ENCODE measurements at regions not wholly inside any gene's neighbourhood (a gene's known extent, or its start where the extent isn't known, plus 50 kb on each side); places are given as distances from the start of the nearest gene placed in this dataset.

DNA sequence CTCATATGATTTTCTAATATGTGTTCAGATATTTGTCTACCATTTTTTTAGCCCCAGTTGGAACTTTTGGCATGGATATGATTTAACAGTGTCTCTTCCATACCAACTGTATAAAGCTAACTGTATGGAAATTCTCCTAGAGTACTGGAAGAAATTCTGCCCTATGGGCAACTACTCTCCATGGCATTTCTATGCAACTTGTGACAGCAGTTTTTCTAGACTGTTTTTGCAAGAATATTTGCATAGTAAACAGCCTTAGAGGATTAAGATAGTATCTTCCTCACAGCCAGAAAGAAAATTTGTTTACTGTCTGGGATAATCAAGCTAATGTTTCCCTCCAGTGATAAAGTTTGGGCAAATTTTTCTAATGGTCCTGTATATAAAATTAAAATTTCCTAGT lies 119.9 kb upstream of the PCDH17 start:
- TF ChIP-seq, protein P1, sequence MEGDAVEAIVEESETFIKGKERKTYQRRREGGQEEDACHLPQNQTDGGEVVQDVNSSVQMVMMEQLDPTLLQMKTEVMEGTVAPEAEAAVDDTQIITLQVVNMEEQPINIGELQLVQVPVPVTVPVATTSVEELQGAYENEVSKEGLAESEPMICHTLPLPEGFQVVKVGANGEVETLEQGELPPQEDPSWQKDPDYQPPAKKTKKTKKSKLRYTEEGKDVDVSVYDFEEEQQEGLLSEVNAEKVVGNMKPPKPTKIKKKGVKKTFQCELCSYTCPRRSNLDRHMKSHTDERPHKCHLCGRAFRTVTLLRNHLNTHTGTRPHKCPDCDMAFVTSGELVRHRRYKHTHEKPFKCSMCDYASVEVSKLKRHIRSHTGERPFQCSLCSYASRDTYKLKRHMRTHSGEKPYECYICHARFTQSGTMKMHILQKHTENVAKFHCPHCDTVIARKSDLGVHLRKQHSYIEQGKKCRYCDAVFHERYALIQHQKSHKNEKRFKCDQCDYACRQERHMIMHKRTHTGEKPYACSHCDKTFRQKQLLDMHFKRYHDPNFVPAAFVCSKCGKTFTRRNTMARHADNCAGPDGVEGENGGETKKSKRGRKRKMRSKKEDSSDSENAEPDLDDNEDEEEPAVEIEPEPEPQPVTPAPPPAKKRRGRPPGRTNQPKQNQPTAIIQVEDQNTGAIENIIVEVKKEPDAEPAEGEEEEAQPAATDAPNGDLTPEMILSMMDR (conservative IDR thresholded peaks at IDR 0.05), result no peak
- no peak for TF ChIP-seq ZFX (IDR thresholded peaks at IDR 0.05)

DNA sequence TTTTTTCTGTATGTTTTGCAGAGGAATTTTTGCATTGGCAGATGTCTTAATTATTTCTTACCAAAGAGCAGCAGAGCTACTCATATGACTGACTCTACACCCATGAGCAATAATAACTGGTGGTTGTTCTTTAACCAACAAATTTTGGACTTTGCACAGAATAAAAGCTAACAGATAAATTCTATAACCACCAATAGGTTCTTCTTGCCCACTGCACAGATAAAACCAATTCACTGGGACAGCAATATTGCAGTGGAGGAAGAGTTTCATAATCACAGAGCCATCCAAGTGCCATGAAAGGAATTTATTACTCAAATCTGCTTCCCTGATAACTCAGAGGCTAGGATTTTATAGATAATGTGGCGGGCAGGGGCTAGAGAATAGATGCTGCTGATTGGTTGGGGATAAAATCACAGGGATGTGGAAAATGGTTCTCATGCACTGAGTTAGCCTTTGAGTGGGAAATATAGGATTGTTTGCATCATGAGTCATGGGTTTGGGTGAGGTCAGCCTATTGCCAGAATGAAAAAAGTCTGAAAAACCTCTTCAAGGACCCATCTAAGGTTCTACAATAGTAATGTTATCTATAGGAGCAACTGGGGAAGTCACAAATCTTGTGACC lies 104.3 kb upstream of the PCDH17 start:
- TF ChIP-seq, protein P1 (conservative IDR thresholded peaks at IDR 0.05), result no peak
- TF ChIP-seq ZFX (IDR thresholded peaks at IDR 0.05), result no peak

More for the DNA sequence above, 119.9 kb upstream of the PCDH17 start:
- no peak overlapping the region for H3K27ac ChIP-seq

DNA sequence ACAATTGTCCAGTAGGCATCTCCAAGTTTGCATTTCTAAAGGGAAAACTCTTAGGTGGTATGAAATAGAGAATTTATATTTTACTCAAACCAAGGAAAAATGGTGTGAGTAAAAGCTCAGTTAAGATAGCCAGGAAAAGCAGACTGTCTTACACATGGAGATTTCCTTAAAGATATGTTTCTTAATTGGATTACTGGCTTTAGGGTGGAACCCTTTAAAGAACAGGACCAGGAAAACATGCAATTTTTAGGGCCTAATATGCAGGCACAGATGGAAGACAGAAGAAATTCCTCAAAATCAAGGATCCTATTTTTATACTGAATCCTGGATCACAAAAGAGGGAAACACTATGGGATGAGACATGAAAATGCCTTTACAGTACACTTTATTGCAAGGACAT lies 100.3 kb upstream of the PCDH17 start:
- TF ChIP-seq, protein P1 (conservative IDR thresholded peaks at IDR 0.05), result no peak
- H3K27ac ChIP-seq, result no peak overlapping the region

More for the DNA sequence above, 104.3 kb upstream of the PCDH17 start:
- H3K27ac ChIP-seq, result no peak overlapping the region

DNA sequence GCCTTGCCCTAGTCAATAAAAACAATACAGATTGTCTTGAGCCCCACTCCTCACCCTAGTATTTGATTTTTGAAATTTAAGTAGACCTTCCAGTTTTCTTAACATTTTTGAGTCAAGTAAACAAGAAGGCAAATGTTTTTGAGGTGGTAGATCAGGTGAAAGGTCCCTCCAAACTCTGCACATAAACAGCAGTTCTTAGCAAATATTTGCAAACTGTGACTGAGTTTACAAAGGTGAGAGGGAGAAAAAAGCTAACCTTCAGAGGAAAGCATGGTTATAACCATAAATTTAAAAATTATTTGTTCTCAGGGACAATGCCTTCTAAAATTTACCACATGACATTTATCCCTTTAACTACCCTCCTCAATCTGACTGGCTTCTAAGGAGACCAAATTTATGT lies 84.6 kb upstream of the PCDH17 start:
- no peak overlapping the region for H3K27ac ChIP-seq
- TF ChIP-seq, protein P1 (conservative IDR thresholded peaks at IDR 0.05), result no peak
- TF ChIP-seq ZFX (IDR thresholded peaks at IDR 0.05), result no peak

DNA sequence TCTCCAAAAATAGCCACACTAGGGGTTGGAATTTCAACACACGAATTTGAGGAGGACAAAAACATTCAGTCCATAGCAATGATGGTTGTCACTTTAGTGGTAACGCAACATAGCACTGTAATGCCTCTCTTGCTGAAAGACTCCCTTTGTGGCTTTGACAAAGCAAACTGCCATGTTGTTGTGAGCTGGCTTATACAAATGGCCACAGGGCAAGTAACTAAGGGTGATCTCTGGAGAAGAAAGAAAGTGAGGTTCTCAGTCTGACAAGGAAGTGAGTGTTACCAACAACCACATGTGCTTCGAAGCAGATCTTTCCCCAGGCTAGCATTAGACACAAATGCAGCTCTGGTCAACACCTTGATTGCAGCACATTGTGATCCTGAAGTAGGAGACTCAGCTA lies 79.1 kb upstream of the PCDH17 start:
- H3K27ac ChIP-seq, result no peak overlapping the region
- TF ChIP-seq ZFX (IDR thresholded peaks at IDR 0.05), result no peak
- TF ChIP-seq, protein P1 (conservative IDR thresholded peaks at IDR 0.05), result no peak

DNA sequence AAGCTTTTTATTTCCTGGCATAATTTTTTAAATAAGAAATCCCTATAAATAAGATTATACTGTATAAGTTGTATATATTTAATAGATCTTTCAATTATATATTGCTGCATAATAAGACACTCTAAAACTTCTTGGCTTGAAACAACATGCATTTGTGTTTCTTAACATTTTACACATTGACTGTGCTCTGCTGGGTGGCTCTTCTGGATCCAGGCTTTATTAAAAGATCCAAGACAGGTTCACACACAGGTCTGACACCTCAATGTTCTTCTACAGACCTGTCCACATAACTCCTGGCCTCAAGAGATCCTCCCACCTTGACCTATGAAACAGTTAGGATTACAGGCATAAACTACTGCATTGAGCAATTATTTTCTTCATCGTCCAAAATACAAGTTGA lies 77.6 kb upstream of the PCDH17 start:
- TF ChIP-seq, protein P1 (conservative IDR thresholded peaks at IDR 0.05), result no peak
- TF ChIP-seq ZFX (IDR thresholded peaks at IDR 0.05), result no peak
- no peak overlapping the region for H3K27ac ChIP-seq

DNA sequence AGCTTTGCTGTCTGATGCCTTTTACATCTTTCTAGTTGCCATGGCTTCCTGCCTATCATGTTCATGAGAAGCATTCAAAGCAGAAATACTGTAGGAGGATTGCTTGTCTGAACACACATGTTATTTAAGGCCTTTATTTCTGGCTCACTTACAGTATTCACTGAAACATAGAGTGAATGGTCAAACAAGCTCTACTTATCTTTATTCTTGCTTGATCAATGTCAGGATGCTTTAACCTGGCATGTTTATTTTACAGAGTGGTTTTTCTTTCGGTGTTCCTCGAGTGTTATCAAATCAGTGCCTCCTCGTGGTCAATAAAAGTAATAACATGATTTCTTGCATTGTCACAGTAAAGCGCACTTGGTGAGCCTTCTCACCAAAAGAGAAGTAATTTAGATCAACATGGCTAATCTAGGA lies 73.5 kb upstream of the PCDH17 start:
- TF ChIP-seq, protein P1 (conservative IDR thresholded peaks at IDR 0.05), result peak; percentile 50
- TF ChIP-seq ZFX (IDR thresholded peaks at IDR 0.05), result no peak

More for the DNA sequence above, 73.5 kb upstream of the PCDH17 start:
- no peak overlapping the region for H3K27ac ChIP-seq
